ENCODE measurements at regions not wholly inside any gene's neighbourhood (a gene's known extent, or its start where the extent isn't known, plus 50 kb on each side); places are given as distances from the start of the nearest gene placed in this dataset.

- Histone ChIP-seq H3K9me3 (ENCODE audit: control insufficient read depth, insufficient read depth, low read depth, low read length) (no peaks in the 10 kb centered on the region), H3K27me3 (ENCODE audit: control insufficient read depth, insufficient read depth, low read length) (no peaks in the 10 kb centered on the region), H3K4me1 (ENCODE audit: control insufficient read depth, insufficient read depth, low read length) (no peaks in the 10 kb centered on the region), H3K36me3 (ENCODE audit: control insufficient read depth, insufficient read depth, low read length) (no peaks in the 10 kb centered on the region), H3K27ac (ENCODE audit: low read length) (no peak overlapping the region), H3K4me3 (ENCODE audit: low read depth in 2 of 2, low read length in 2 of 2) (no peak overlapping the region)
- no peak for TF ChIP-seq POLR2AphosphoS5 (IDR thresholded peaks at IDR 0.05; ENCODE audit: low read depth, low read length)
- no peak for TF ChIP-seq CTCF (IDR thresholded peaks at IDR 0.05)
- TF ChIP-seq REST (IDR thresholded peaks at IDR 0.05; ENCODE audit: insufficient read depth in 1 of 2, low read depth in 2 of 2, low read length in 1 of 2): no peak
- no peak for TF ChIP-seq SIN3A (IDR thresholded peaks at IDR 0.05; ENCODE audit: borderline replicate concordance, insufficient read depth, low read depth, low read length)
- TF ChIP-seq TCF7L2 (IDR thresholded peaks at IDR 0.05; ENCODE audit: low read depth, low read length): no peak
- in situ Hi-C loops (cut with HindIII; ENCODE audit: low pct_unique_long_range_greater_than_20kb, low sequenced_read_pairs) (no loop called here), intact Hi-C loops (cut with micrococcal nuclease; ENCODE audit: unreplicated experiment) (no loop called here)
- BruUV-seq (replicated peaks): no TSS peak
- no peak for ATAC-seq
- ChIA-PET CTCF (no interaction called here), POLR2A (no interaction called here)
- no peak for DNase-seq (ENCODE audit: low read depth, low spot score)
These were observed 254.5 kb downstream of the TLR4 start for GRCh38 chr9:117958726-117959125.

GRCh38 chr9:117963493-117964090, 259.4 kb downstream of the TLR4 start:
- no TSS peak for BruUV-seq (replicated peaks)
- ChIA-PET POLR2A (no interaction called here), CTCF (no interaction called here)
- no peaks in the 10 kb centered on the region for H3K4me1 ChIP-seq (ENCODE audit: control insufficient read depth, insufficient read depth, low read length)
- no peaks in the 10 kb centered on the region for H3K27me3 ChIP-seq (ENCODE audit: control insufficient read depth, insufficient read depth, low read length)
- H3K4me3 ChIP-seq (ENCODE audit: low read depth in 2 of 2, low read length in 2 of 2): no peak overlapping the region
- H3K36me3 ChIP-seq (ENCODE audit: control insufficient read depth, insufficient read depth, low read length): no peaks in the 10 kb centered on the region
- ATAC-seq (no peak), DNase-seq (ENCODE audit: low read depth, low spot score) (no peak)
- H3K27ac ChIP-seq (ENCODE audit: low read length): no peak overlapping the region
- in situ Hi-C loops (cut with HindIII; ENCODE audit: low pct_unique_long_range_greater_than_20kb, low sequenced_read_pairs) (no loop called here), intact Hi-C loops (cut with micrococcal nuclease; ENCODE audit: unreplicated experiment) (no loop called here)
- H3K9me3 ChIP-seq (ENCODE audit: control insufficient read depth, insufficient read depth, low read depth, low read length): no peaks in the 10 kb centered on the region
- TF ChIP-seq CTCF (IDR thresholded peaks at IDR 0.05) (no peak), POLR2AphosphoS5 (IDR thresholded peaks at IDR 0.05; ENCODE audit: low read depth, low read length) (no peak), TCF7L2 (IDR thresholded peaks at IDR 0.05; ENCODE audit: low read depth, low read length) (no peak), REST (IDR thresholded peaks at IDR 0.05; ENCODE audit: insufficient read depth in 1 of 2, low read depth in 2 of 2, low read length in 1 of 2) (no peak)

Measured in Panc1 (cell line).